GM21576 (cell line): ENCODE measurements at regions not wholly inside any gene's neighbourhood (a gene's known extent, or its start where the extent isn't known, plus 50 kb on each side); places are given as distances from the start of the nearest gene placed in this dataset.

Experiments used
- ATAC-seq: cut with Tn5 transposase; IDR thresholded peaks from one replicate; pipeline ENCODE4 v1.9.1; 2021; ENCODE audit warnings: mild to moderate bottlenecking, moderate library complexity; ENCODE audit not compliant: unreplicated experiment

DNA sequence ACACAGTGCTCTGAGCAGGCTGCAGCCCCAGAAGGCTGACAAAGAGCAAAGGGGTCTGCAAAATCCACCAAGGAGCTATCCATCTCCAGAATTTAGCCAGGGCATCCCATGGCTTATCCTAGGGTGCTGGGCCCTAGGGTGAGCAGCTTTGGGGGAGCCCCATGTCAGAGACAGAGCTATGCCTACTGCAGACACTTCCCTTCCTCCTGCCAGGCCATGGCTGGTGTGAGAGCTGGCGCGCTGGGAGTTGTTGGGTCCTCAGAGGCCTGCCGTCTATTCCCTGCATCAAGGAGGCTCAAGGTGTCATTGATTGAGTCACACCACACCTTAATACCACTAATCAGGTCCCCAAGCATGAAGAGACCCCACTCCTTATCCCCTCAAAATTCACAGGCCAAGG lies 85.3 kb upstream of the TP53I11 start:
- ATAC-seq: no peak

DNA sequence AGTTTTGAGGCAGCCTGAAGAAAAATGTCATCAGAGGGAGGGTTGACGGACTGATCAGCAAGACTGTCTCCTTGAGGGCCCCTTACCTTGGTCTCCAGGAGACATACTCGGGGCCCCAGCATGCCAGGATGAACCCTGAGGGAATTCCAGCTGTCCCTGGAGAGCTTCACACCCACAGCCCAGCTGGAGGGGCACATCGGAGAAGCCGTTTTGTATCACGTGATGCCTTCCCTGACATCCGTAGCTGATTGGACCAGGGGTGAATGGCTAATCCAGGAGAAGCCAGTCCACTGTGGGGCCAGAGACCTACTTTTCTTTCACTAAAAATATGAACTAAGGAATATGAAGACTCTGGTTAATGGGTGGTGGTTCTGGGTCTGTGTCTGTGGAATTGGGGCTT lies 86.0 kb upstream of the TP53I11 start:
- no peak for ATAC-seq

GRCh38 chr11:45037434-45038005 lies 86.8 kb upstream of the TP53I11 start:
- ATAC-seq: no peak

DNA sequence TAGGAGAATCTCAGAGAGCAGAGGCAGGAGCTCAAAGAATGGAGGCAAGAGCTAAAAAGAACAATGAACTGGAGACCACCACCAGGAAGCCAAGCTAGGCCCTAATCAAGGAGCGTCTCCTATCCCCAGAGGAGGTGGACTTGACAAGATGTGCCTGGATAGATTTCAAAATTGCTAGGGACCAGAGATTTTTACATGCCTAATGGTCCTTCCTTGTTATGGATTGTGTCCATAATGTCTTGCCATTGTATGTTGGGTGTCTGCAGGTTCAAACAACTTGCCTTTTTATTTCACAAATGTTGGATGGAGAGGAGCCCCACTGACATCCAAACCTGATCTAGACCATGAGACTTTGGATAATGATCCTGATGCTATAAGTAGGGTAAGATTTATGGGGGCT lies 88.2 kb upstream of the TP53I11 start:
- ATAC-seq: no peak

DNA sequence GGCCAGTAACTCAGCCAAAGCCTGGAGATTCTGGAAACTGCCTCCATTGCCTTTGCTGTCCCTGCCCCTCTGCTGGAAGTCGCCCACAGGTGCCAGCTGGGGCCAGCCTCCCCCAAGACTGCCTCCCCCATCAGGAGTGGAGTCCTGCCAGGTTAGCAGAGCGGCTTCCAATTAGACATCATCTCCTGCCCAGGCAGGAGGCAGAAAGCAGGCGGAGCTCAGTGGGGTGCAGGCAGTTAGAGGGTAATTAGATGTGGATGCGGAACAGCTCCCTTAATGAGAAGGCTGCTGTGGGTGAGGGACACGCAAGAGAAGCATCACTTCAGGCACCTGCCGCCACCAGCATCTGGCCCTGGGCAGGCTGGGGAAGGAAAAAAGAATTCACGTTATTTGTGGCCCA lies 90.9 kb upstream of the TP53I11 start:
- ATAC-seq: no peak

GRCh38 chr11:45042560-45042959 lies 91.9 kb upstream of the TP53I11 start:
- no peak for ATAC-seq

GRCh38 chr11:45043755-45044475 lies 93.2 kb upstream of the TP53I11 start:
- no peak for ATAC-seq

- no peak for ATAC-seq
These were observed 95.2 kb upstream of the TP53I11 start for GRCh38 chr11:45045683-45046471.

GRCh38 chr11:45048313-45048841 lies 97.7 kb upstream of the TP53I11 start:
- ATAC-seq: no peak

DNA sequence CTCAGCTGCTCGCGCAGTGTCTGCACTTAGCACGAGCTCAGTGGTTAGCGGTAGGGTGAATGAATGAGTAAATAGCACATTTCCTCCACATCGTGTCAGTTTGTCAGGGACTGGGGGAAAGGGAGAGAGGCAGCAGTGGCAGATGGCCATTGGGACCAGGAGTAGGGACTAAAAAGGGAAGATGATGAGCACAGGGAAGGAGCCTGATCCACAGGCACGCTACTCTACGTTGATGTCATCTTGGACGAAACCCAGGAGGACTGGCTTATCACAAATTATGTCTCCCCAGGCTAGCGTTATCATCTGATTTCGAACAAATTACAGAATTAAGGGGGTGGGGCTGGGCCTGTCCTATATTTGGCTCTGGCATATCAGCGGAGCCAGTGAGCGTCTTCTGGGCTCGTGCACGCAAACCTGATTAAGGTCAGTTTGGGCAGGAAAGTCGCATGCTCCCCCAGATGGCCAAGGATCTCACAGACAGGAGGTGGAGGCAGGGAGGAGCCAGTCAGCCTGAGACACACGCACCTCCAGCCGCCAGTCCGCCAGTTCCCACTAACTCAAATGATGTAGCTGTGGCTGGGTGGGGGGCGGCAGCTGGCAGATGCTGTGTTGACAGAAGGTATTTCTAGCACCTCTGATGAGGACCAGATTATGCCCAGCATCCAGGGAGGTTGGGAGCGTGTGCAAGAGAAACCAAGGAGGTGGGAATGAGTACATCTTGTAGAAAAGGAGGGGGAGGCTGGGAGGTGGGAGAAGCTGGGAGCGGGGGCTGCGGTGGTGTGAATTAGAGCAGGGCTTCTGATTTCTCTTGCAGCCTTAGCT lies 97.4 kb upstream of the PRDM11 start:
- no peak for ATAC-seq

DNA sequence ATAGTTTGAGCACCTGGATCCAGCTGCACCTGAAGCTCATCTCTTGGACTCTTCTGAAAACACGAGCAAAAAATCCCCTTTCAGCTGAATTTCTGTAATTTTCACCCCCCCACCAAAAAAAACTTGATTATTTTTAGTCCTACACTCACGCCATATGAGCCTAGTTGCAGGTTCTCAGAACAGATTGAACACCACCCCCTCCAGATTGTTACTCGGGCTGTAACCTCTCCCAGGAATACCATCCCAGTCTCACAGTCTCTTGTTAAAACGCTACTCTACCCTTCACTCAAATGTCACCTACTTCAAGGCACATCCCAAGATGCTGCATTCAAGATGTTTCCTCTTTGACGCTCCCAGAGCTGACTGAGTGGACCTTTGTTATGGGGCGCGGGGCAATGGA lies 96.3 kb upstream of the PRDM11 start:
- no peak for ATAC-seq

DNA sequence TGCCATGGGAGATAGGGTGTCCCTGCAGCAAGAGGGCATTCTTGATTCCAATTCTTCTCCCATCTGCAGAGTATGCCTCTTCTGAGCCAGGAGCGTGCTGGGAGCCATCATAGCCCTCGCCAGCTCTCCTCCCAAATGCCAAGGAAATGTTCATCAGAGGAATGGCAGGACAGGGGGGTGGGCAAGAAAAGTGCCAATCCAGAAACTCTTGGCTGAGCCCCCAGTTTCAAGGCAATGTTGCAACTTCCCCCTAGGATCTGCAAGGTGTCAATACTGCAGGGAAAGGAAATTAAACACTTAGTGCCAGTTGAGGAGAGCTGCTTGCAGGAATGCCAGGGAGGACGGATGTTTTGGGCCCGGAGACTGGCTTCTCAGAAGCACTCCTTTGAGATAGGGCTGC lies 94.8 kb upstream of the PRDM11 start:
- ATAC-seq: no peak

- ATAC-seq: no peak
These were observed 94.1 kb upstream of the PRDM11 start for GRCh38 chr11:45052361-45052760.

DNA sequence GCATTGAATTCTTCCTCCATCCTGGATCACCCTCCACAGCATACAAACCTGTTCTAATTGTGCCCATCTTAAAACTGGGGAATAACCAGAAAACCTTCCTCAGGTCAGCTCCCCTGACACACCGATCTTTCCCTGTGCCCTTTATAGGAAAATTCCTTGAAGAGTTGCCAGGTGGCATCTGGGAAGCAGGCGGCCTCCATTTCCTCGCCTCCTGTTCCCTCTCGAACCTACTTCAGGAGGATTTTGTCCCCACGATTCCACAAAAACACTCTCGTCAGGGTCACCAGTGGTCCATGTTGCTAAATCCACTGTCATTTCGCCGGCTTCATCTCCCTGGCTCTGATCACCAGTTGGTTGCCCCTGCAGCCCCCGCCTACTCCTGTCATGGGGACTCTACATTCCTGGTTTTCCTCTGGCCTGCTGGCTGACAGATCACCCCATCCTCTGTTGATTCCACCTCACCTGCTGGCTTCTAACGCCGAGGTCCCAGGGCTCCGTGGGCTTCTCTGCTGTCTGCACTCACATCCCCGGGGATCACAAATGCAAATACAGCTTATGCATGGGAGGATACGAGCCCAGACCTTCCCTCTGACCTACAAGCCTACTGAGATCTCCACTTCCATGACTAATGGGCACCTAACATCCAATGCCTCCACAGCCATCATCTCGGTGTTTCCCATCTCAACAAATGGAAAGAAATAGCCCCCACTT lies 92.5 kb upstream of the PRDM11 start:
- no peak for ATAC-seq

DNA sequence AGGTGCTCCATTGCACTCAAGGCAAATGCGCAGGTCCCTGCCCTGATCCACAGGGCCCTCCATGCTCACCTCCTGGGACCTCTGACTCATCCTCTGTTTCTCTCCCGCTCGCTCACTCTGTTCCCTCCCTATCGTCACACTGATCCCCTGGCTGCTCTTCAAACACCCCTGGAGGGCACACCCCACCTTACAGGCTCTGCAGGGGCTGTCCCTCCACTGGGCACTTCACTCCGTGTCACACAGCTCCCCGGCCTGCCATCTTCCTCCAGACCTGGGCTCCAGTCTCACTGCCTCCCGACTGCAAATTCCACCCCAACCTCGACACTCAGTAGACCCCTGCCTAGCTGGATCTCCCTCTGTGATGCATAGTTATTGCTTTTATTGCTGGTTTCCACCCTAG lies 91.5 kb upstream of the PRDM11 start:
- ATAC-seq: no peak

- ATAC-seq: no peak
These were observed 89.9 kb upstream of the PRDM11 start for GRCh38 chr11:45056529-45056928.

DNA sequence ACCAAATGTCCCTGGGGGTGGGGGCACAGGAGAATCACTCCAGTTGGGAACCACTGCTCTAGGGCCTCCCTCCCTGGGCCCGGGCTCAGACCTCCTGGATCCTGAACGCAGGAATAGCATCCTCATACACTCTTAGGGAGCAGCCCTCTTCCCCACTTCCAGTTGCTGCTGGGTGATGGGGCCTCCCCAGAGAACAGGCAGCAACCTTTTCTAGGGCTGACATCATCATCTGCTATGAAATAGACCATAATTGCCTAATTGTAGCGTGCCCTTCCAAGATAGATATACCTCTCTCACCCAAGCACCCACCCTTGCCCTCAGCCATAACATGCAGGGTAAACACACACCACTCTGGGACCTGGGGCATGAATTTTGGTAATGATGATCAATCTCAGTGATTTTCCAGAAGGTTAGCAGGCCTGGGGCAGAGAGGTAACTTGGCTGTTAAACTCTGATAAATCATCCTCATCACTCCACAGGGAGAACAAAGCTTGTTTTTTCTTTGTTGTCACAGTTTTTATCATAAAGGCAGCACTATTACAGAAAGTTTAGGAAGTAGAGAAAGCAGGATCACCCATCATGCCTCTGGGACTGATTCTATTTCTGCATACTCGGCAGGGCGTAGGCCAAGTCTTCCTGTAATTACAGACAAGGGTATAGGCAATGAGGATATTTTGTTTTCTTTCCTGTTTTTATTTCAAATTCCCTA lies 88.3 kb upstream of the PRDM11 start:
- no peak for ATAC-seq

- ATAC-seq: no peak
These were observed 87.8 kb upstream of the PRDM11 start for GRCh38 chr11:45058647-45058950.

DNA sequence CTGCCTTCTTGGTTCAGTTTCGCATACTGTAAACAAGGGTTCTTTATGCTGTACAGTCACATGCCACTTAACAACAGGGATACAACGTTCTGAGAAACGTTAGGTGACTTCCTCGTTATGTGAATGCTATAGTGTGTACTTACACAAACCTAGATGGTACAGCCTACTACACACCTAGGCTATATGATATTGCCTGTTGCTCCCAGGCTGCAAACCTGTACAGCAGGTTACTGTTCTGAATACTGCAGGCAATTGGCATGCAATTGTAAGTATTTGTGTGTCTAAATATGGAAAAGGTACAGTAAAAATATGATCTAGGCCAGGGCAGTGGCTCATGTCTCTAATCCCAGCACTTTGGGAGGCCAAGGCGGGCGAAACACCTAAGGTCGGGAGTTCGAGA lies 85.7 kb upstream of the PRDM11 start:
- ATAC-seq: no peak

- ATAC-seq: no peak
These were observed 84.8 kb upstream of the PRDM11 start for GRCh38 chr11:45061641-45062040.
